ENCODE measurements at regions not wholly inside any gene's neighbourhood (a gene's known extent, or its start where the extent isn't known, plus 50 kb on each side); places are given as distances from the start of the nearest gene placed in this dataset.
"Not testable (repeated sequence)": the region's sequence is repeated elsewhere in the genome, so short reads cannot be mapped to it uniquely, and the experiment has no call there.

GRCh38 chr21:36207577-36208320, 51.1 kb downstream of the DOP1B start:
- no peak for DNase-seq

- no peak for DNase-seq
These were observed 51.8 kb downstream of the DOP1B start for GRCh38 chr21:36208326-36209013.

GRCh38 chr21:36209626-36210171, 53.1 kb downstream of the DOP1B start:
- peak in 2 of 4 experiments; percentile 9 to 20 for DNase-seq

GRCh38 chr21:36210779-36211659, 54.4 kb downstream of the DOP1B start:
- no peak for DNase-seq

- no peak for DNase-seq
These were observed 55.3 kb downstream of the DOP1B start for GRCh38 chr21:36211660-36212512.

GRCh38 chr21:36212513-36212780, 55.8 kb downstream of the DOP1B start:
- no peak for DNase-seq

GRCh38 chr21:36214561-36214960, 57.9 kb downstream of the DOP1B start:
- DNase-seq = no peak

GRCh38 chr21:36217743-36218142, 61.1 kb downstream of the DOP1B start:
- no peak for DNase-seq

- no peak for DNase-seq
These were observed 62.1 kb downstream of the DOP1B start for GRCh38 chr21:36218691-36219090.

GRCh38 chr21:36223451-36223850, 66.8 kb downstream of the DOP1B start:
- DNase-seq = no peak

GRCh38 chr21:36229181-36229580, 72.6 kb downstream of the DOP1B start:
- DNase-seq = no peak

GRCh38 chr21:36231444-36231843, 74.8 kb downstream of the DOP1B start:
- not testable (repeated sequence) for DNase-seq

- DNase-seq = no peak
These were observed 76.0 kb downstream of the DOP1B start for GRCh38 chr21:36232641-36233040.

- no peak for DNase-seq
These were observed 78.5 kb downstream of the DOP1B start for GRCh38 chr21:36235058-36235582.

- no peak for DNase-seq
These were observed 79.6 kb downstream of the DOP1B start for GRCh38 chr21:36236052-36236730.

- no peak for DNase-seq
These were observed 80.8 kb downstream of the DOP1B start for GRCh38 chr21:36237441-36237840.

GRCh38 chr21:36239585-36239984, 80.4 kb upstream of the MORC3 start:
- DNase-seq = no peak

GRCh38 chr21:36241717-36242116, 78.3 kb upstream of the MORC3 start:
- DNase-seq = no peak

- DNase-seq = no peak
These were observed 74.9 kb upstream of the MORC3 start for GRCh38 chr21:36245115-36245514.

GRCh38 chr21:36245649-36246048, 74.3 kb upstream of the MORC3 start:
- DNase-seq = no peak

GRCh38 chr21:36246080-36246631, 73.8 kb upstream of the MORC3 start:
- DNase-seq = no peak
